H1 (cell line): ENCODE measurements at regions not wholly inside any gene's neighbourhood (a gene's known extent, or its start where the extent isn't known, plus 50 kb on each side); places are given as distances from the start of the nearest gene placed in this dataset.

Experiments used
- CEBPB ChIP-seq: IDR thresholded peaks from 2 replicates; pipeline ENCODE4 v1.6.1; 2012; ENCODE audit warnings: low read depth, low read length
- CTCF ChIP-seq, 3 experiments: IDR thresholded peaks; 1 replicate in 2 of 3; 2 replicates in 1 of 3; pipeline versions ENCODE4 v1.5.1 to v1.6.1; 2011; ENCODE audit warnings: low read length in 3 of 3, mild to moderate bottlenecking in 3 of 3, inconsistent platforms in 2 of 3, low read depth in 1 of 3, moderate library complexity in 1 of 3; ENCODE audit not compliant: insufficient read depth in 1 of 3; ENCODE audit errors: control extremely low read depth in 1 of 3
- MAX ChIP-seq: IDR thresholded peaks from 2 replicates; pipeline ENCODE4 v1.6.1; 2012; ENCODE audit warnings: inconsistent platforms
- PHF8 ChIP-seq: fragments of 200-600 bp; sonication (generic); conservative IDR thresholded peaks from 2 replicates; pipeline ENCODE4 v1.7.1; 2012; ENCODE audit warnings: low read depth, mild to moderate bottlenecking, inconsistent platforms, low read length, moderate library complexity
- POLR2A ChIP-seq, 2 experiments: IDR thresholded peaks; 1 replicate in 1 of 2; 2 replicates in 1 of 2; pipeline ENCODE4 v1.6.1; 2011; ENCODE audit warnings: low read depth in 2 of 2, low read length in 2 of 2, mild to moderate bottlenecking in 2 of 2; ENCODE audit errors: control extremely low read depth in 1 of 2
- SIX5 ChIP-seq: IDR thresholded peaks from 2 replicates; pipeline ENCODE4 v1.6.1; 2011; ENCODE audit warnings: mild to moderate bottlenecking, low read depth, low read length
- TBP ChIP-seq: IDR thresholded peaks from 2 replicates; pipeline ENCODE4 v1.6.1; 2011; ENCODE audit warnings: low read depth, low read length, improper control_type of control experiment

GRCh38 chr2:82279367-82279766, 1974.8 kb upstream of the LRRTM1 start:
- no peak for TF ChIP-seq PHF8
- no peak for TF ChIP-seq CTCF (IDR thresholded peaks at IDR 0.05; ENCODE audit: control extremely low read depth in 1 of 3, insufficient read depth in 1 of 3, low read depth in 1 of 3, low read length in 3 of 3)
- no peak for TF ChIP-seq SIX5
- no peak for TF ChIP-seq POLR2A (IDR thresholded peaks at IDR 0.05; ENCODE audit: control extremely low read depth in 1 of 2, low read depth in 2 of 2, low read length in 2 of 2)
- TF ChIP-seq TBP, result no peak
- no peak for TF ChIP-seq CEBPB
- no peak for TF ChIP-seq MAX
